Endothelial cell of umbilical vein (primary cell): ENCODE measurements at regions not wholly inside any gene's neighbourhood (a gene's known extent, or its start where the extent isn't known, plus 50 kb on each side); places are given as distances from the start of the nearest gene placed in this dataset.

ENCODE experiments used
- CTCF ChIP-seq, 2 donors: IDR thresholded peaks; 1 replicate in 1 of 2; 2 replicates in 1 of 2; pipeline ENCODE4 v1.5.1; 2011; ENCODE audit warnings: low read length in 2 of 2, mild to moderate bottlenecking in 2 of 2, moderate library complexity in 2 of 2, control low read depth in 1 of 2, inconsistent platforms in 1 of 2, low read depth in 1 of 2; ENCODE audit not compliant: insufficient read depth in 1 of 2; ENCODE audit errors: extremely low read depth in 1 of 2
- EZH2 ChIP-seq: IDR thresholded peaks from 2 replicates; pipeline ENCODE4 v1.6.1; 2012; ENCODE audit warnings: borderline replicate concordance, low read depth, mild to moderate bottlenecking, moderate library complexity, low read length, inconsistent platforms; ENCODE audit not compliant: severe bottlenecking
- GATA2 ChIP-seq: IDR thresholded peaks from 2 replicates; pipeline ENCODE4 v1.7.0; 2011; ENCODE audit warnings: low read depth, mild to moderate bottlenecking, moderate library complexity, mixed read lengths, low read length; ENCODE audit not compliant: insufficient read length, insufficient read depth
- MAX ChIP-seq: IDR thresholded peaks from 2 replicates; pipeline ENCODE4 v1.6.1; 2011; ENCODE audit not compliant: insufficient read depth, insufficient read length
- POLR2A ChIP-seq: IDR thresholded peaks from 2 replicates; pipeline ENCODE4 v1.6.1; 2012; ENCODE audit warnings: low read depth, mild to moderate bottlenecking, control low read depth, low read length
- POLR2AphosphoS5 ChIP-seq: IDR thresholded peaks from 2 replicates; pipeline ENCODE4 v1.6.1; 2012; ENCODE audit warnings: low read depth, mild to moderate bottlenecking, control low read depth, low read length, moderate library complexity; ENCODE audit not compliant: insufficient read depth

- TF ChIP-seq CTCF (IDR thresholded peaks at IDR 0.05; ENCODE audit: extremely low read depth in 1 of 2, insufficient read depth in 1 of 2, low read depth in 1 of 2, low read length in 2 of 2) = no peak
- no peak for TF ChIP-seq POLR2A
- no peak for TF ChIP-seq EZH2
- TF ChIP-seq GATA2 = no peak
- no peak for TF ChIP-seq MAX
- TF ChIP-seq POLR2AphosphoS5 = no peak
These were observed 92.2 kb upstream of the SPRY1 start for GRCh38 chr4:123304151-123304964.
